Testis (tissue), 2 donors: ENCODE measurements at regions not wholly inside any gene's neighbourhood (a gene's known extent, or its start where the extent isn't known, plus 50 kb on each side); places are given as distances from the start of the nearest gene placed in this dataset.

Experiments used
- POLR2A ChIP-seq: fragments of 450-650 bp; IDR thresholded peaks from one replicate; pipeline ENCODE4 v1.6.1; 2017; ENCODE audit warnings: antibody characterized with exemption, mild to moderate bottlenecking, moderate library complexity
- TF ChIP-seq, protein P1 (sequence below), 3 experiments: fragments of 450-650 bp in 2 of 3; fragments of 200-600 bp in 1 of 3; sonication (generic) in 1 of 3; IDR thresholded peaks; one replicate each; pipeline ENCODE4 v1.5.1; 2016 to 2019; ENCODE audit warnings: antibody characterized with exemption in 3 of 3, mild to moderate bottlenecking in 2 of 3, moderate library complexity in 1 of 3

DNA sequence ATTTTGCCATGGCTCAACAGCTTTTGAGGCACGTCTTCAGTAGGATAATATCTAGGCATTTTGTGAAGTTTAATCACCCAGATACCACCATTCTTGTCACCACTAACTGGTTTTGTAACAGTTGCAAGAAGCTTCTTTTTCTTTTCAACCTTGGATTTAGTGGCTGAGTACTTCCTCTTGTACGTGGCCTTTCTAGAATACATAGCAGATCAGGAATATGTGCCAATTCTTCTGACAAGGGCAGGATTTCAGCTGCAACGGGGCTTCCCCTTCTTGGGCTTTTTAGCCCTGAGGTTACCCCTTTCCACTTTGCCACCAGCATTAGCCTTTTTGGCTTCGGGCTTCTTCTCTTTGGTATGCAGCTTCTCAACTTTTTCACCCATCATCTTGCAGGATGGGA is 79.3 kb upstream of the WARS2 start:
- TF ChIP-seq, protein P1, sequence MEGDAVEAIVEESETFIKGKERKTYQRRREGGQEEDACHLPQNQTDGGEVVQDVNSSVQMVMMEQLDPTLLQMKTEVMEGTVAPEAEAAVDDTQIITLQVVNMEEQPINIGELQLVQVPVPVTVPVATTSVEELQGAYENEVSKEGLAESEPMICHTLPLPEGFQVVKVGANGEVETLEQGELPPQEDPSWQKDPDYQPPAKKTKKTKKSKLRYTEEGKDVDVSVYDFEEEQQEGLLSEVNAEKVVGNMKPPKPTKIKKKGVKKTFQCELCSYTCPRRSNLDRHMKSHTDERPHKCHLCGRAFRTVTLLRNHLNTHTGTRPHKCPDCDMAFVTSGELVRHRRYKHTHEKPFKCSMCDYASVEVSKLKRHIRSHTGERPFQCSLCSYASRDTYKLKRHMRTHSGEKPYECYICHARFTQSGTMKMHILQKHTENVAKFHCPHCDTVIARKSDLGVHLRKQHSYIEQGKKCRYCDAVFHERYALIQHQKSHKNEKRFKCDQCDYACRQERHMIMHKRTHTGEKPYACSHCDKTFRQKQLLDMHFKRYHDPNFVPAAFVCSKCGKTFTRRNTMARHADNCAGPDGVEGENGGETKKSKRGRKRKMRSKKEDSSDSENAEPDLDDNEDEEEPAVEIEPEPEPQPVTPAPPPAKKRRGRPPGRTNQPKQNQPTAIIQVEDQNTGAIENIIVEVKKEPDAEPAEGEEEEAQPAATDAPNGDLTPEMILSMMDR (IDR thresholded peaks at IDR 0.05): no peak
- no peak for TF ChIP-seq POLR2A
